ENCODE measurements at regions not wholly inside any gene's neighbourhood (a gene's known extent, or its start where the extent isn't known, plus 50 kb on each side); places are given as distances from the start of the nearest gene placed in this dataset.

DNA sequence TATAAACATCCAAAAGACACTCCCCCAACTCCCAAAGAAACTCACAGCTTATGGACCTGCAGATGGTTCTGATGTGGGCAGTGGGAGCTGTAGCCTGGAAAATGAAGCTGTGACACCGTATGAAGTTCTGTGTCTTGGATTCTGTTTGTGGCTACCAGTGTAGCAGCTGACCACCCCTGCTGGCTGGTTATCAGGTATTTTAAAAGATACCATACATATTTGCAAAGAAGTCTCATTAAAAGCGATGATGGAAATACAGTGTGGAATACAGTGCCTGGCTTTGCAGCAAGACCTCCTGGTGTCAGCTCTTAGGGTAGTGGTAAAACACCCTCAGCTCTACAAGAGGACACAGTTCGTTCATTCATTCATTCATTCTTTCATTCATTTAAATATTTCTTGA, 194.3 kb upstream of the PRKCQ start:
- no peak for DNase-seq (ENCODE audit: low read depth)
- TF ChIP-seq, protein P1, sequence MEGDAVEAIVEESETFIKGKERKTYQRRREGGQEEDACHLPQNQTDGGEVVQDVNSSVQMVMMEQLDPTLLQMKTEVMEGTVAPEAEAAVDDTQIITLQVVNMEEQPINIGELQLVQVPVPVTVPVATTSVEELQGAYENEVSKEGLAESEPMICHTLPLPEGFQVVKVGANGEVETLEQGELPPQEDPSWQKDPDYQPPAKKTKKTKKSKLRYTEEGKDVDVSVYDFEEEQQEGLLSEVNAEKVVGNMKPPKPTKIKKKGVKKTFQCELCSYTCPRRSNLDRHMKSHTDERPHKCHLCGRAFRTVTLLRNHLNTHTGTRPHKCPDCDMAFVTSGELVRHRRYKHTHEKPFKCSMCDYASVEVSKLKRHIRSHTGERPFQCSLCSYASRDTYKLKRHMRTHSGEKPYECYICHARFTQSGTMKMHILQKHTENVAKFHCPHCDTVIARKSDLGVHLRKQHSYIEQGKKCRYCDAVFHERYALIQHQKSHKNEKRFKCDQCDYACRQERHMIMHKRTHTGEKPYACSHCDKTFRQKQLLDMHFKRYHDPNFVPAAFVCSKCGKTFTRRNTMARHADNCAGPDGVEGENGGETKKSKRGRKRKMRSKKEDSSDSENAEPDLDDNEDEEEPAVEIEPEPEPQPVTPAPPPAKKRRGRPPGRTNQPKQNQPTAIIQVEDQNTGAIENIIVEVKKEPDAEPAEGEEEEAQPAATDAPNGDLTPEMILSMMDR (conservative IDR thresholded peaks at IDR 0.05; ENCODE audit: low read depth, low read length) = no peak
- H3K4me3 ChIP-seq (ENCODE audit: low read depth, low read length) = no peak overlapping the region

GRCh38 chr10:6771331-6771730, 191.3 kb upstream of the PRKCQ start:
- TF ChIP-seq, protein P1 (conservative IDR thresholded peaks at IDR 0.05; ENCODE audit: low read depth, low read length) = no peak
- DNase-seq (ENCODE audit: low read depth) = no peak
- no peak overlapping the region for H3K4me3 ChIP-seq (ENCODE audit: low read depth, low read length)

GRCh38 chr10:6770846-6771245, 190.8 kb upstream of the PRKCQ start:
- no peak overlapping the region for H3K4me3 ChIP-seq (ENCODE audit: low read depth, low read length)
- DNase-seq (ENCODE audit: low read depth) = no peak
- TF ChIP-seq, protein P1 (conservative IDR thresholded peaks at IDR 0.05; ENCODE audit: low read depth, low read length) = no peak

DNA sequence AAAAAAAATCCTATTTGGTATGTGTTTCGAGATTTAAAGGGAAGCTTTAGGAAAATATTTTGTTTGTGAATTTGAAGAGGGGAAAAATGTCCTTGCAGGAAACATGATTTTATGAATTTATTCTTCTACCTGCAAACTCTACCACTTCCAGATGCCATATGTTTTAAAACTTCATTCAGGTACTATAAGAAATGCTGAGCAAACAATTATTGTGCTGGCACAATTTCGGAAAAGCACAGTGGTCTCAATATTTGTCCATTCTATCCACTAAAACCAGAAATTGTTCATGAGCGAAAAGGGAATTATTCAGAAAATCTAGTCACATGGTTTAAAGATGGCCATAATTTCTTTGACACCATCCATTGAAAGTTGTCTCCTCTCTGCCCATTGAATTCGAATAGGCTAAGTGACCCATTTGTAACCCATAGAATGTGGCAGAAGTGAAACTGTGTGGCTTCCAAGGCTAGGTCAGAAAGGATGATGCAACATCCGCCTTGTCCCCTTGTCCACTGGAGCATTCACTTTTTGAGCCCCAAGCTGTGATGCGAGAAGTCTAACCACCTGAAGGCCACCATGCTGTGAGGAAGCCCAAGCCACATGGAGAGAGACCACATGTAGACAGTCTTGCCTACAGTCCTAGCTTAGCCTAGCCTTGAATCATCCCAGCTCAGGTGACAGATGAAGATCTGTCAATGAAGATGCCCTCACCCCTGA, 189.8 kb upstream of the PRKCQ start:
- H3K4me3 ChIP-seq (ENCODE audit: low read depth, low read length) = no peak overlapping the region
- DNase-seq (ENCODE audit: low read depth) = no peak
- TF ChIP-seq, protein P1 (conservative IDR thresholded peaks at IDR 0.05; ENCODE audit: low read depth, low read length) = no peak

- no peak for DNase-seq (ENCODE audit: low read depth)
- TF ChIP-seq, protein P1 (conservative IDR thresholded peaks at IDR 0.05; ENCODE audit: low read depth, low read length) = no peak
- H3K4me3 ChIP-seq (ENCODE audit: low read depth, low read length) = no peak overlapping the region
These were observed 186.2 kb upstream of the PRKCQ start for GRCh38 chr10:6766131-6766801.

DNA sequence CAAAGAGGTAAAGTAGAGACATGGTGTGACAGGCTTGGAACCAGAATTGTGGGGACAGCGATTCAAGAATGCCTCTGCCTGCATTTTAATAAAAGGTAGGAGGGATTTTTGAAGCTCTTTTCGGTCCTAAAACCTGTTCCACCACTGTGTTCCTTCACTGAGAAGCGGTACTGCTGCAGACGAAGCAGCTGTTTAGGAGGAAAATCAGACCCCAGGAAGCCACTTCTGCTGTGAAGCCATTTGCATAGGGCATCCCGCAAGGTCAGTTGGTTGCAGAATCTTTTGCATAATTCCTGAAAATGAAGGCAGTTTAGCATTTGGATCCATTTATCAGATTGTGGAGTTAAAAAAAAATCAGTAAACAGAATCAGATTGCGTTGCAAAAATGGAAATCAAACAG, 183.3 kb upstream of the PRKCQ start:
- TF ChIP-seq, protein P1 (conservative IDR thresholded peaks at IDR 0.05; ENCODE audit: low read depth, low read length) = no peak
- no peak for DNase-seq (ENCODE audit: low read depth)
- no peak overlapping the region for H3K4me3 ChIP-seq (ENCODE audit: low read depth, low read length)

- TF ChIP-seq, protein P1 (conservative IDR thresholded peaks at IDR 0.05; ENCODE audit: low read depth, low read length) = no peak
- no peak for DNase-seq (ENCODE audit: low read depth)
- H3K4me3 ChIP-seq (ENCODE audit: low read depth, low read length) = no peak overlapping the region
These were observed 182.9 kb upstream of the PRKCQ start for GRCh38 chr10:6763001-6763400.
